Neural progenitor cell (in vitro differentiated cells): ENCODE measurements at regions not wholly inside any gene's neighbourhood (a gene's known extent, or its start where the extent isn't known, plus 50 kb on each side); places are given as distances from the start of the nearest gene placed in this dataset.

Experiments
- DNase-seq: peaks from one replicate; pipeline ENCODE4 v3.0.0-alpha.2; 2016; ENCODE audit warnings: low spot score
- H2AFZ ChIP-seq: fragments of 200-600 bp; sonication (generic); replicated peaks from 2 replicates; pipeline ENCODE4 v1.6.1; 2016; ENCODE audit warnings: antibody characterized with exemption
- H3F3A ChIP-seq: fragments of 200-600 bp; sonication (generic); 2 replicates; pipeline ENCODE4 v1.6.1; 2016; ENCODE audit warnings: antibody characterized with exemption, low read depth
- H3K27ac ChIP-seq: fragments of 200-600 bp; sonication (generic); 2 replicates; pipeline ENCODE4 v1.5.1; 2016; ENCODE audit warnings: mild to moderate bottlenecking
- H3K27me3 ChIP-seq: fragments of 200-600 bp; sonication (generic); 2 replicates; pipeline ENCODE4 v1.6.1; 2016; ENCODE audit warnings: mild to moderate bottlenecking, moderate library complexity
- H3K36me3 ChIP-seq: fragments of 200-600 bp; sonication (generic); 2 replicates; pipeline ENCODE4 v1.5.1; 2016
- H3K4me1 ChIP-seq: fragments of 200-600 bp; sonication (generic); 2 replicates; pipeline ENCODE4 v1.6.1; 2016; ENCODE audit warnings: mixed run types
- H3K4me2 ChIP-seq: fragments of 200-600 bp; sonication (generic); 2 replicates; pipeline ENCODE4 v1.6.1; 2016
- H3K4me3 ChIP-seq: fragments of 200-600 bp; sonication (generic); 2 replicates; pipeline ENCODE4 v1.5.1; 2016
- H3K79me2 ChIP-seq: fragments of 200-600 bp; sonication (generic); 2 replicates; pipeline ENCODE4 v1.6.1; 2016; ENCODE audit warnings: low read depth
- H3K9ac ChIP-seq: fragments of 200-600 bp; sonication (generic); 2 replicates; pipeline ENCODE4 v1.6.1; 2016
- H3K9me3 ChIP-seq: fragments of 200-600 bp; sonication (generic); 2 replicates; pipeline ENCODE4 v1.5.1; 2016; ENCODE audit warnings: low read depth
- H4K20me1 ChIP-seq: fragments of 200-600 bp; sonication (generic); 2 replicates; pipeline ENCODE4 v1.6.1; 2016; ENCODE audit warnings: low read depth
- H3K27ac Mint-ChIP-seq: 3 replicates; pipeline ENCODE4 v1.8.0; 2021; ENCODE audit warnings: mixed read lengths
- H3K27me3 Mint-ChIP-seq: 2 replicates; pipeline ENCODE4 v1.8.0; 2022; ENCODE audit warnings: low read depth, mild to moderate bottlenecking, inconsistent platforms, moderate library complexity, mixed read lengths; ENCODE audit not compliant: insufficient read depth
- H3K36me3 Mint-ChIP-seq: 3 replicates; pipeline ENCODE4 v1.8.0; 2021; ENCODE audit warnings: mixed read lengths
- H3K4me1 Mint-ChIP-seq: 3 replicates; pipeline ENCODE4 v1.8.0; 2021; ENCODE audit warnings: mixed read lengths
- H3K4me3 Mint-ChIP-seq: 3 replicates; pipeline ENCODE4 v1.8.0; 2021; ENCODE audit warnings: mild to moderate bottlenecking, moderate library complexity, mixed read lengths
- H3K9me3 Mint-ChIP-seq: 3 replicates; pipeline ENCODE4 v1.8.0; 2020; ENCODE audit warnings: mixed read lengths
- EZH2 ChIP-seq: fragments of 200-600 bp; sonication (generic); IDR thresholded peaks from 2 replicates; pipeline ENCODE4 v1.6.1; 2017; ENCODE audit warnings: antibody characterized with exemption, mild to moderate bottlenecking, moderate library complexity
- EZH2phosphoT487 ChIP-seq: fragments of 200-600 bp; sonication (generic); IDR thresholded peaks from 2 replicates; pipeline ENCODE4 v1.6.1; 2017; ENCODE audit warnings: antibody characterized with exemption
- TF ChIP-seq, protein P1 (sequence below): fragments of 200-600 bp; sonication (generic); IDR thresholded peaks from 2 replicates; pipeline ENCODE4 v1.5.1; 2017; ENCODE audit warnings: antibody characterized with exemption, mild to moderate bottlenecking

DNA sequence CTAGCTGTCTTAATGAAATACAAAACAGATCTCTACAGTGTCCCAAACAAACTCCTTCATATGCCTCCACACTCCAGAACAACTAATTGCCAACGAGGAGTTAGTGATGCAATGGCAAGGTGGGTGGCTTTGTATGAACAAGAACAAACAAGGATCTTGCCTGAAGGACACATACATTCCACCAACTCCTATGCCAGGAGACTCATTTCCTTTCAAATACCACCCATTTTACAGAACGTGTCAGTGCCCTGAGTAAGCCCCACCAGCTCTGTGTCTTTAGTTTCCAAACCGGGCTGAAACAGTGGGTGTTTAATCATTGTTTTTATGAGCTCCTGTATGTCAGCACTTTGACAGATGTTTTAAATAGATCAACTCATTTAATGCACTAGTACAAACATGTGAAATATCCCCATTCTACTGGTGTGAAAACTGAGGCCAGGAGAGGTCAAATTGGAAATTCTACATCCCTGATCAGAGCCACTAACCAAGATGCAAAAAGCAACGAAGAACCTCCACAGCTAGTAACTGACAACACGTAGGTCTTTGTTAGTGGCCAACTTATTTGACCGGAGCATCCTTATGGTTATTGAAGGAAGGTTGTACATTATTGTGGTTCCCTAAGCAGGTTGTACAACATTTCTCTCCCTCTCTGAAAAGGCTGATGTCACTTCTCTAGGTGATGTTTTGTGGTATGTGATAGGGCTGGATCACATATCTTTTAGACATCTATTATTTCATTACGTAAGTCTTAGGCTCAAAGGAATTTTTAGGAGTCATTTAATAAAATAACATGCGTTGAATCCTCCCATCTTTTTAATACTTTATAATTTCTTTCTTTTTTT lies 534.9 kb upstream of the TNP1 start:
- H2AFZ ChIP-seq: no peak overlapping the region
- no peaks in the 10 kb centered on the region for H3K4me1 ChIP-seq
- H3K36me3 Mint-ChIP-seq: peaks cover 5% of the 10 kb centered on the region
- H3K27ac Mint-ChIP-seq: no peak overlapping the region
- H3K9me3 ChIP-seq: no peaks in the 10 kb centered on the region
- no peak for DNase-seq
- no peaks in the 10 kb centered on the region for H3K4me1 Mint-ChIP-seq
- H3K4me3 ChIP-seq: no peak overlapping the region
- no peak overlapping the region for H3K4me2 ChIP-seq
- TF ChIP-seq EZH2phosphoT487 (no peak), EZH2 (no peak)
- TF ChIP-seq, protein P1, sequence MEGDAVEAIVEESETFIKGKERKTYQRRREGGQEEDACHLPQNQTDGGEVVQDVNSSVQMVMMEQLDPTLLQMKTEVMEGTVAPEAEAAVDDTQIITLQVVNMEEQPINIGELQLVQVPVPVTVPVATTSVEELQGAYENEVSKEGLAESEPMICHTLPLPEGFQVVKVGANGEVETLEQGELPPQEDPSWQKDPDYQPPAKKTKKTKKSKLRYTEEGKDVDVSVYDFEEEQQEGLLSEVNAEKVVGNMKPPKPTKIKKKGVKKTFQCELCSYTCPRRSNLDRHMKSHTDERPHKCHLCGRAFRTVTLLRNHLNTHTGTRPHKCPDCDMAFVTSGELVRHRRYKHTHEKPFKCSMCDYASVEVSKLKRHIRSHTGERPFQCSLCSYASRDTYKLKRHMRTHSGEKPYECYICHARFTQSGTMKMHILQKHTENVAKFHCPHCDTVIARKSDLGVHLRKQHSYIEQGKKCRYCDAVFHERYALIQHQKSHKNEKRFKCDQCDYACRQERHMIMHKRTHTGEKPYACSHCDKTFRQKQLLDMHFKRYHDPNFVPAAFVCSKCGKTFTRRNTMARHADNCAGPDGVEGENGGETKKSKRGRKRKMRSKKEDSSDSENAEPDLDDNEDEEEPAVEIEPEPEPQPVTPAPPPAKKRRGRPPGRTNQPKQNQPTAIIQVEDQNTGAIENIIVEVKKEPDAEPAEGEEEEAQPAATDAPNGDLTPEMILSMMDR: no peak
- H3K27me3 ChIP-seq: no peaks in the 10 kb centered on the region
- H3K9me3 Mint-ChIP-seq: peaks cover 23% of the 10 kb centered on the region
- H3K36me3 ChIP-seq: no peaks in the 10 kb centered on the region
- no peaks in the 10 kb centered on the region for H4K20me1 ChIP-seq
- peaks cover 5% of the 10 kb centered on the region for H3K27me3 Mint-ChIP-seq
- no peak overlapping the region for H3K27ac ChIP-seq
- no peak overlapping the region for H3K9ac ChIP-seq
- H3K79me2 ChIP-seq: no peaks in the 10 kb centered on the region
- H3F3A ChIP-seq: no peaks in the 10 kb centered on the region
- H3K4me3 Mint-ChIP-seq: no peak overlapping the region

DNA sequence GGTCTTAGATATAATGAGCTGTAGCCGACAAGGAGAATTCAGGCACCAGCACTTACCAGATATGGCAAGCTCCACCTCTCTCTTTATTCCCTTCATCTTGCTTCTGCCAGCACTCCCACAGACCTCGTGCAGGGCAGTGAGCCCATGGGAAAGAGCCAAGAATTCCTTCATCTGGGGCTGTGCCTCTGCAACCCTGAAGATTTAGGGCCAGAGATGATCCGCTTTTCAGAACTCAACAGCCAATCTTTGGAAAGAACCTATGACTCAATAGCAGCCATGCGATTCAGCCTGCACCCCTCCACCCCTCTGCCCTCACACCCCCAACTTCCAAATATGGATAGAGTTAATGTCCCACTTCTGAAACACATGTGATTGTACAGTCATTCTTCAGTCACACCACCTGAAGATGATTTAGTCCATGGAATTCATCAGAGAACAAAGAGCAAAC lies 533.7 kb upstream of the TNP1 start:
- H3K9ac ChIP-seq: no peak overlapping the region
- H3K4me3 Mint-ChIP-seq: no peak overlapping the region

DNA sequence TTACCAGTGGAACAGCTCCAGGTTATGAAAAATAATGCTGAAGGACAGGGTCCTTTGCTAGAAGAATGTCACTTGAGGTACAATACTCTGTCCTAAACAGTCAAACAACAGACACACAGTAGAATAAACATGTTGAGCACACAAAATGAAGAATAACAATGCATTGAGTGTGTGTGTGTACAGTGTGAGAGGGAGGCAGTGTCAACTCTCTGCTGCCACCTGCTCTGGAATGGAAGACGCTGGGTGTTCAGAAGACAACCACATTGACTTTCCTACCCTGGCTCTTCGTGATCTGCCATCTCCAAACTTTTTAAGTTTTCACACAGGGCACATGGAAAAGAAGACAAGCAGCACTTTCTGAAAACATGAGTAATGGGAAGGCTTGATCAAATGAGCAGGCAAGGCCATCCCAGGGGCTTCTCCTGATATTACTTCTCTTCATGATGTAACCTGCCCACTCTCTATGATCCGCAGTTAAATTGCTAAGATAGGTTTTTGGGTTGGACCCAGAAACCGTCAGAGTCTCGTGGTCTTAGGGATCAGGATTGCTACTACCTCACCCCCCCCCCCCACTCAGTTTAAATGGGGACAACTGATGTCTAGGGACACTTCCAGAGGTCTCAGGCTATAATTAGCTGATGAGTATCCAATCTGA lies 533.2 kb upstream of the TNP1 start:
- Mint-ChIP-seq H3K9me3 (peaks cover 23% of the 10 kb centered on the region), H3K36me3 (peaks cover 5% of the 10 kb centered on the region), H3K4me1 (no peaks in the 10 kb centered on the region), H3K27ac (no peak overlapping the region), H3K27me3 (peaks cover 5% of the 10 kb centered on the region), H3K4me3 (no peak overlapping the region)
- no peaks in the 10 kb centered on the region for H4K20me1 ChIP-seq
- H3K36me3 ChIP-seq: no peaks in the 10 kb centered on the region
- peaks cover 2% of the 10 kb centered on the region for H3K4me1 ChIP-seq
- H3F3A ChIP-seq: no peaks in the 10 kb centered on the region
- TF ChIP-seq, protein P1: no peak
- TF ChIP-seq EZH2phosphoT487 (no peak), EZH2 (no peak)
- H3K27ac ChIP-seq: no peak overlapping the region
- H3K4me2 ChIP-seq: no peak overlapping the region
- H3K9me3 ChIP-seq: no peaks in the 10 kb centered on the region
- no peak for DNase-seq
- no peak overlapping the region for H3K4me3 ChIP-seq
- no peak overlapping the region for H2AFZ ChIP-seq
- H3K27me3 ChIP-seq: no peaks in the 10 kb centered on the region
- no peak overlapping the region for H3K9ac ChIP-seq
- no peaks in the 10 kb centered on the region for H3K79me2 ChIP-seq

More for the DNA sequence above, 533.7 kb upstream of the TNP1 start:
- DNase-seq: no peak
- Mint-ChIP-seq H3K27ac (no peak overlapping the region), H3K27me3 (peaks cover 5% of the 10 kb centered on the region), H3K36me3 (peaks cover 5% of the 10 kb centered on the region), H3K9me3 (peaks cover 23% of the 10 kb centered on the region), H3K4me1 (no peaks in the 10 kb centered on the region)
- H3K4me1 ChIP-seq: no peaks in the 10 kb centered on the region
- H3K4me2 ChIP-seq: no peak overlapping the region
- H3K9me3 ChIP-seq: no peaks in the 10 kb centered on the region
- H4K20me1 ChIP-seq: no peaks in the 10 kb centered on the region
- H3K27me3 ChIP-seq: no peaks in the 10 kb centered on the region
- no peak overlapping the region for H3K4me3 ChIP-seq
- H3F3A ChIP-seq: no peaks in the 10 kb centered on the region
- H2AFZ ChIP-seq: no peak overlapping the region
- TF ChIP-seq EZH2: no peak
- TF ChIP-seq, protein P1: no peak
- no peak for TF ChIP-seq EZH2phosphoT487
- no peak overlapping the region for H3K27ac ChIP-seq
- no peaks in the 10 kb centered on the region for H3K79me2 ChIP-seq
- no peaks in the 10 kb centered on the region for H3K36me3 ChIP-seq
